HL-60 (cell line): ENCODE measurements at regions not wholly inside any gene's neighbourhood (a gene's known extent, or its start where the extent isn't known, plus 50 kb on each side); places are given as distances from the start of the nearest gene placed in this dataset.

Experiments used
- DNase-seq, 2 experiments: peaks; one replicate each; pipeline ENCODE4 v3.0.0-alpha.2; 2010 to 2020; ENCODE audit warnings: low read depth in 1 of 2, low spot score in 1 of 2
- H3K27ac ChIP-seq: fragments of 250-450 bp; sonication (Bioruptor Pico); replicated peaks from 2 replicates; pipeline ENCODE4 v1.5.1; 2020; ENCODE audit warnings: mild to moderate bottlenecking, moderate library complexity
- H3K27me3 ChIP-seq: fragments of 250-450 bp; sonication (Bioruptor Pico); 2 replicates; pipeline ENCODE4 v1.5.1; 2021; ENCODE audit warnings: mild to moderate bottlenecking, moderate library complexity; ENCODE audit not compliant: insufficient read depth, poor library complexity, severe bottlenecking
- H3K4me3 ChIP-seq: replicated peaks from 2 replicates; pipeline ENCODE4 v1.5.1; 2011; ENCODE audit warnings: mild to moderate bottlenecking, control low read depth, low read length; ENCODE audit not compliant: insufficient read depth
- GABPA ChIP-seq: IDR thresholded peaks from 2 replicates; pipeline ENCODE4 v1.6.1; 2012; ENCODE audit warnings: low read depth
- POLR2AphosphoS5 ChIP-seq: IDR thresholded peaks from 2 replicates; pipeline ENCODE4 v1.6.1; 2012; ENCODE audit warnings: low read depth
- SPI1 ChIP-seq: IDR thresholded peaks from 2 replicates; pipeline ENCODE4 v1.6.1; 2012; ENCODE audit warnings: low read depth, mild to moderate bottlenecking, borderline replicate concordance
- TF ChIP-seq, protein P1 (sequence below): IDR thresholded peaks from 2 replicates; pipeline ENCODE4 v1.6.1; 2012; ENCODE audit warnings: low read depth; ENCODE audit not compliant: insufficient replicate concordance
- TF ChIP-seq, protein P2 (sequence below): IDR thresholded peaks from one replicate; pipeline ENCODE4 v1.5.1; 2011; ENCODE audit warnings: low read length, control low read depth, inconsistent platforms; ENCODE audit not compliant: insufficient read depth

DNA sequence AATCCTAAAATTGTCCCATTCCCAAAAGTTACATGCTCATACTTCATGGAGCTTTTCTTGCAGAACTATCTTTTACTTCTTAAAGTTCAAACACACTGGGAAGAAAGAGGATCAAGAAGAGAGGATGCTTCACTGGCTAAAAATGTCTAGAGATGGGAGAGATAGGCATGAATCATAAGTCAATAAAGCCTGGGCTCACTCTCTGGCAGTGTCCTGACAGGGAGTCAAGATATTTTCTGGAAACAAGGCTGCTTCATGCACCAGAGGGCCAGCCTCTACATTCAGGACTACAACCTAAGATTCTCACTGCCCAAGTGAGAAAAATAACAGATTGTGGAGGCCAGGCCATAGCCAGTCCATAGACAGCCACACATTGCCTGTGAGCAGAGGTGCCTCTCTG lies 1358.4 kb downstream of the EFNA5 start:
- no peak for DNase-seq
- Histone ChIP-seq H3K27me3 (no peaks in the 10 kb centered on the region), H3K27ac (no peak overlapping the region), H3K4me3 (no peak overlapping the region)
- TF ChIP-seq, protein P1, sequence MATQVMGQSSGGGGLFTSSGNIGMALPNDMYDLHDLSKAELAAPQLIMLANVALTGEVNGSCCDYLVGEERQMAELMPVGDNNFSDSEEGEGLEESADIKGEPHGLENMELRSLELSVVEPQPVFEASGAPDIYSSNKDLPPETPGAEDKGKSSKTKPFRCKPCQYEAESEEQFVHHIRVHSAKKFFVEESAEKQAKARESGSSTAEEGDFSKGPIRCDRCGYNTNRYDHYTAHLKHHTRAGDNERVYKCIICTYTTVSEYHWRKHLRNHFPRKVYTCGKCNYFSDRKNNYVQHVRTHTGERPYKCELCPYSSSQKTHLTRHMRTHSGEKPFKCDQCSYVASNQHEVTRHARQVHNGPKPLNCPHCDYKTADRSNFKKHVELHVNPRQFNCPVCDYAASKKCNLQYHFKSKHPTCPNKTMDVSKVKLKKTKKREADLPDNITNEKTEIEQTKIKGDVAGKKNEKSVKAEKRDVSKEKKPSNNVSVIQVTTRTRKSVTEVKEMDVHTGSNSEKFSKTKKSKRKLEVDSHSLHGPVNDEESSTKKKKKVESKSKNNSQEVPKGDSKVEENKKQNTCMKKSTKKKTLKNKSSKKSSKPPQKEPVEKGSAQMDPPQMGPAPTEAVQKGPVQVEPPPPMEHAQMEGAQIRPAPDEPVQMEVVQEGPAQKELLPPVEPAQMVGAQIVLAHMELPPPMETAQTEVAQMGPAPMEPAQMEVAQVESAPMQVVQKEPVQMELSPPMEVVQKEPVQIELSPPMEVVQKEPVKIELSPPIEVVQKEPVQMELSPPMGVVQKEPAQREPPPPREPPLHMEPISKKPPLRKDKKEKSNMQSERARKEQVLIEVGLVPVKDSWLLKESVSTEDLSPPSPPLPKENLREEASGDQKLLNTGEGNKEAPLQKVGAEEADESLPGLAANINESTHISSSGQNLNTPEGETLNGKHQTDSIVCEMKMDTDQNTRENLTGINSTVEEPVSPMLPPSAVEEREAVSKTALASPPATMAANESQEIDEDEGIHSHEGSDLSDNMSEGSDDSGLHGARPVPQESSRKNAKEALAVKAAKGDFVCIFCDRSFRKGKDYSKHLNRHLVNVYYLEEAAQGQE: no peak
- TF ChIP-seq POLR2AphosphoS5 (no peak), GABPA (no peak), SPI1 (no peak)
- TF ChIP-seq, protein P2, sequence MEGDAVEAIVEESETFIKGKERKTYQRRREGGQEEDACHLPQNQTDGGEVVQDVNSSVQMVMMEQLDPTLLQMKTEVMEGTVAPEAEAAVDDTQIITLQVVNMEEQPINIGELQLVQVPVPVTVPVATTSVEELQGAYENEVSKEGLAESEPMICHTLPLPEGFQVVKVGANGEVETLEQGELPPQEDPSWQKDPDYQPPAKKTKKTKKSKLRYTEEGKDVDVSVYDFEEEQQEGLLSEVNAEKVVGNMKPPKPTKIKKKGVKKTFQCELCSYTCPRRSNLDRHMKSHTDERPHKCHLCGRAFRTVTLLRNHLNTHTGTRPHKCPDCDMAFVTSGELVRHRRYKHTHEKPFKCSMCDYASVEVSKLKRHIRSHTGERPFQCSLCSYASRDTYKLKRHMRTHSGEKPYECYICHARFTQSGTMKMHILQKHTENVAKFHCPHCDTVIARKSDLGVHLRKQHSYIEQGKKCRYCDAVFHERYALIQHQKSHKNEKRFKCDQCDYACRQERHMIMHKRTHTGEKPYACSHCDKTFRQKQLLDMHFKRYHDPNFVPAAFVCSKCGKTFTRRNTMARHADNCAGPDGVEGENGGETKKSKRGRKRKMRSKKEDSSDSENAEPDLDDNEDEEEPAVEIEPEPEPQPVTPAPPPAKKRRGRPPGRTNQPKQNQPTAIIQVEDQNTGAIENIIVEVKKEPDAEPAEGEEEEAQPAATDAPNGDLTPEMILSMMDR: no peak

DNA sequence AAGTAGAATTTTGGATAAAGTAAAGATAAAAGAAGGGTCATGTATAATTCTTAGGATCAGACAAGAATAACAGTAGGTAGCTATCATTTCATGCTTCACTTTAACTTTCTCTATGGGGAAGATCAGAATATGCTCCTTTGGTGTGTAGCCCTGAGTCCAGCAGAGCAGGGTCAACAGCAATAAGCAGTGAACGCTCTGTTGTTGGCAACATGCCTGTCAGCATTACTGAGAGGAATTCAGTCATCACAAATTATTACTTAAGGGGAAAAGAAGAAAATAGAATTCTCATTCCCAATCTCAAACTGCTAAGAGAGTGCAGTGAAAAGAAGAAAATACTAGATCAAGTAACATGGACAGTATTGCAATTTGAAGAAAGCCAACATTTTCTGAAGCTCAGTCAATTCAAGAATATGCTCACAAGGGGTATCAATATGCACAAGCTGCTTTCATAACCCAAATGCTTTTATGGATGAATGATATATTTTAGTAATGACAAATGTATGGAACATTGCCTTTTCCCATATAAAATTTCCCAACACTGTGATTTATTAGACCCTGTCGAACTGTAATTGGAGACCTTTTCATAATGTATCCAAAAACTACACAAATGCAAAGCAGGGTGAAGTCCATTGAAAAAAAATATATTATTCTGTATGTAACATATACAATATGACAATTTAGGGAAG lies 1359.4 kb downstream of the EFNA5 start:
- Histone ChIP-seq H3K4me3 (no peak overlapping the region), H3K27ac (no peak overlapping the region), H3K27me3 (no peaks in the 10 kb centered on the region)
- TF ChIP-seq POLR2AphosphoS5 (no peak), GABPA (no peak), SPI1 (no peak)
- TF ChIP-seq, protein P1: no peak
- TF ChIP-seq, protein P2: no peak
- no peak for DNase-seq

DNA sequence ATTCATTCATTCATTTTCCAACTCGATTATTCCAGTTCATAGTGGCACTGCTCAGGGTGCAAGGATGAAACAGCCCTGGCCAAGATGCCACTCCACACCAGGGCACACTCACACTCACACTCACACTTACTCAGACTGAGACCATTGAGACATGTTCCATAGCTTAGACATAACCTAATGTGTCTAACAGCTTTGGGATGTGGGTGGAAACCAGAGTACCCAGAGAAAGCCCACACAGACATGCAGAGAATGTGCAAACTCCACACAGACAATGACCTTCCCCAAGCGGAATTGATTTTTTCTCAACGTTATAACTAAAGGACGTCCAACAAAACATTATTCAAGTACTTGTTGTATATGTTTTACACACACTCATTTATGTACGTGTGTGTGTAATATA lies 1363.5 kb downstream of the EFNA5 start:
- TF ChIP-seq SPI1 (no peak), GABPA (no peak), POLR2AphosphoS5 (no peak)
- TF ChIP-seq, protein P2: no peak
- TF ChIP-seq, protein P1: no peak
- Histone ChIP-seq H3K27me3 (no peaks in the 10 kb centered on the region), H3K4me3 (no peak overlapping the region), H3K27ac (no peak overlapping the region)
- no peak for DNase-seq
